ENCODE measurements at regions not wholly inside any gene's neighbourhood (a gene's known extent, or its start where the extent isn't known, plus 50 kb on each side); places are given as distances from the start of the nearest gene placed in this dataset.

GRCh38 chr7:118586248-118586647 lies 361.7 kb downstream of the ANKRD7 start:
- TF ChIP-seq CTCF (conservative IDR thresholded peaks at IDR 0.05; ENCODE audit: low read depth, low read length): no peak
- TF ChIP-seq EZH2 (IDR thresholded peaks at IDR 0.05; ENCODE audit: borderline replicate concordance, low read depth, low read length, poor library complexity, severe bottlenecking): no peak

Measured in A673 (cell line).